SU-DHL-6 (cell line): ENCODE measurements at regions not wholly inside any gene's neighbourhood (a gene's known extent, or its start where the extent isn't known, plus 50 kb on each side); places are given as distances from the start of the nearest gene placed in this dataset.

Source experiments
- EZH2phosphoT487 ChIP-seq: fragments of 200-600 bp; sonication (generic), shearing (Covaris generic); conservative IDR thresholded peaks from 2 replicates; pipeline ENCODE4 v1.6.1; 2018; ENCODE audit warnings: mild to moderate bottlenecking, antibody characterized with exemption, low read length, moderate library complexity, mixed read lengths
- TF ChIP-seq, protein P1 (sequence below): fragments of 200-600 bp; sonication (generic); IDR thresholded peaks from one replicate; pipeline ENCODE4 v1.5.1; 2017; ENCODE audit warnings: antibody characterized with exemption, mild to moderate bottlenecking, low read length, moderate library complexity; ENCODE audit not compliant: insufficient read depth, poor library complexity, severe bottlenecking

GRCh38 chrX:4830880-4831557 is 1117.6 kb upstream of the PRKX start:
- TF ChIP-seq, protein P1, sequence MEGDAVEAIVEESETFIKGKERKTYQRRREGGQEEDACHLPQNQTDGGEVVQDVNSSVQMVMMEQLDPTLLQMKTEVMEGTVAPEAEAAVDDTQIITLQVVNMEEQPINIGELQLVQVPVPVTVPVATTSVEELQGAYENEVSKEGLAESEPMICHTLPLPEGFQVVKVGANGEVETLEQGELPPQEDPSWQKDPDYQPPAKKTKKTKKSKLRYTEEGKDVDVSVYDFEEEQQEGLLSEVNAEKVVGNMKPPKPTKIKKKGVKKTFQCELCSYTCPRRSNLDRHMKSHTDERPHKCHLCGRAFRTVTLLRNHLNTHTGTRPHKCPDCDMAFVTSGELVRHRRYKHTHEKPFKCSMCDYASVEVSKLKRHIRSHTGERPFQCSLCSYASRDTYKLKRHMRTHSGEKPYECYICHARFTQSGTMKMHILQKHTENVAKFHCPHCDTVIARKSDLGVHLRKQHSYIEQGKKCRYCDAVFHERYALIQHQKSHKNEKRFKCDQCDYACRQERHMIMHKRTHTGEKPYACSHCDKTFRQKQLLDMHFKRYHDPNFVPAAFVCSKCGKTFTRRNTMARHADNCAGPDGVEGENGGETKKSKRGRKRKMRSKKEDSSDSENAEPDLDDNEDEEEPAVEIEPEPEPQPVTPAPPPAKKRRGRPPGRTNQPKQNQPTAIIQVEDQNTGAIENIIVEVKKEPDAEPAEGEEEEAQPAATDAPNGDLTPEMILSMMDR = no peak
- TF ChIP-seq EZH2phosphoT487 = no peak
